22Rv1 (cell line): ENCODE measurements at regions not wholly inside any gene's neighbourhood (a gene's known extent, or its start where the extent isn't known, plus 50 kb on each side); places are given as distances from the start of the nearest gene placed in this dataset.

Experiments used
- H3K27ac ChIP-seq: fragments of 450-650 bp; 2 replicates; pipeline ENCODE4 v1.5.1; 2017
- CTCF ChIP-seq: fragments of 450-650 bp; IDR thresholded peaks from 2 replicates; pipeline ENCODE4 v1.5.1; 2017; ENCODE audit warnings: mild to moderate bottlenecking
- ZFX ChIP-seq: fragments of 450-650 bp; IDR thresholded peaks from 2 replicates; pipeline ENCODE4 v1.6.1; 2017; ENCODE audit warnings: antibody characterized with exemption, borderline replicate concordance

- TF ChIP-seq ZFX = no peak
- no peak for TF ChIP-seq CTCF
- no peak overlapping the region for H3K27ac ChIP-seq
These were observed 556.6 kb upstream of the CDH4 start for GRCh38 chr20:60695226-60696000.

DNA sequence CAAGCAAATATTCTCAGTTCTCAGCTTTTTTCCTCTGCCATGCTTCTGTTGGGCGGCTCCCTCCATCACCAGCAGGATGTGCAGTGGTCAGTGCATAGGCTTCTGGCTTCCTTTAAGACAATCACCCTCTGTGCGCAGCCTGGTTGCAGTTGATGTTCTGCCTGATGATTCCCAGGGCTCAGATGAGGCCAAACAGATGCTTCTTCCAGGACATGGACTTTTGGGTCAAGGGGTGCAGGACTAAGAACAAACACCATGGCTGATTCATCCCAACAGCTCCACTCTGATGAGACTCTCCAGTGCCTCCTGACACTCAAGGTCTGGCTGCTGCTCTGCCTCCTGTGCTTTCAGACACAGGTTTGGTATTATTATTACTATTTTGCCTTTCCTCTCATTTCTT lies 554.8 kb upstream of the CDH4 start:
- H3K27ac ChIP-seq = no peak overlapping the region
- TF ChIP-seq CTCF (no peak), ZFX (no peak)

DNA sequence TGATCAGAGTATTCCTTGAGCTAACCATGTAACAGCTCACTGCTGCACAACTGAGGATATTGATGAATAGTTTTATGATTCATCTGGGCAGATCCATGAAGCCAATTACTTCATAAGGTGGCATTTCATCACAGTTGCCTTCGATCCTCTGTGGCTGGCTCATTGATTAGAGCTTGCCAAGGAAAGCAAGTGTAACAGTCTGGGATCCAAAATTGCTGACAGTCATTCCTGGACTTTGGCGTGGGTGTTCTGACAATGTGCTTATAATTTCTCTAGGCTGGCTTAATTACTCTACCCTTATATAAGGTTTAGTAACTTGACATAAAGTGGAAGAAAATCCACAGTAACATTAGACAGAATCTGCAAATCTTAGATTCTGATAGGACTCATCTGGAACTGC lies 551.3 kb upstream of the CDH4 start:
- no peak for TF ChIP-seq ZFX
- no peak for TF ChIP-seq CTCF
- H3K27ac ChIP-seq = no peak overlapping the region

- H3K27ac ChIP-seq = no peak overlapping the region
- TF ChIP-seq CTCF = no peak
- TF ChIP-seq ZFX = no peak
These were observed 547.9 kb upstream of the CDH4 start for GRCh38 chr20:60704147-60704546.

DNA sequence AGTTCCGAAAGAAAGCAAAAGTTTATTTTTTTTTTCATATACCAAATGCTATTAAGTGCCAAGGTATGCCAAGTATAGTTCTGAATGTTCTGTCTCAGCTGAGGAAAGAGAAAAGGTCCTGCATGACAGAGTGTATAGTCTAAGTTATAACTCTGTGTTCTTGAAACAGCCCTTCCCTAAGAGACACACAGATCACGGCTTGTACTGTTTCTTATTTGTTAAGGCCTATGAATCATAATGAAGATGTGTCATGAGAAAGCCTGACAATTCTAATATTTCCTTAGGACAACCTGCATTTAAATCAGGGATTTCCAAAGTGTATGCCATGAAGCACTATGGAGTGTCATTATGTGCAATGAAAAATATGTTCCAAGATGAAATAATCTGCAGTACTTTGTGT lies 538.7 kb upstream of the CDH4 start:
- H3K27ac ChIP-seq = no peak overlapping the region
- no peak for TF ChIP-seq ZFX
- no peak for TF ChIP-seq CTCF

DNA sequence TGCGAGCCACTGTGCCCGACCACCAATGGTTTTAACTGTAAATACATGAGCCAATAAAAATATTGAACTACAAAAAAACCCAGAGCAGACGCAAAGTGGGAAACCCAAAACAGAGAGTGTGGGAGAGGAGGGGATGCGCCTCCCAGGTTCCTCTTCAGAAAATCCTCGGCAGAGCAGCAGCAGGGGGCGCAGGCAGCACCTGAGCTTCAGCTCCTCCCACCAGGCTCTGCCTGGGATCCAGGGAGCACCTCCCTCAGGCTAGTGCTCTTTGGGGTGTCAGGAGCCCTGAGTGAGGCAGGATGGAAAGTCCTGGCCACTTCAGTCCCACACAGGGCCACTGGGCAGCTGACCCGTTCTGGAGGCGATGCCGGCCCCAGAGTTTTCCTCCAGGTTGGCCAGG lies 536.9 kb upstream of the CDH4 start:
- TF ChIP-seq ZFX (no peak), CTCF (peak; percentile 51)
- H3K27ac ChIP-seq = no peak overlapping the region

DNA sequence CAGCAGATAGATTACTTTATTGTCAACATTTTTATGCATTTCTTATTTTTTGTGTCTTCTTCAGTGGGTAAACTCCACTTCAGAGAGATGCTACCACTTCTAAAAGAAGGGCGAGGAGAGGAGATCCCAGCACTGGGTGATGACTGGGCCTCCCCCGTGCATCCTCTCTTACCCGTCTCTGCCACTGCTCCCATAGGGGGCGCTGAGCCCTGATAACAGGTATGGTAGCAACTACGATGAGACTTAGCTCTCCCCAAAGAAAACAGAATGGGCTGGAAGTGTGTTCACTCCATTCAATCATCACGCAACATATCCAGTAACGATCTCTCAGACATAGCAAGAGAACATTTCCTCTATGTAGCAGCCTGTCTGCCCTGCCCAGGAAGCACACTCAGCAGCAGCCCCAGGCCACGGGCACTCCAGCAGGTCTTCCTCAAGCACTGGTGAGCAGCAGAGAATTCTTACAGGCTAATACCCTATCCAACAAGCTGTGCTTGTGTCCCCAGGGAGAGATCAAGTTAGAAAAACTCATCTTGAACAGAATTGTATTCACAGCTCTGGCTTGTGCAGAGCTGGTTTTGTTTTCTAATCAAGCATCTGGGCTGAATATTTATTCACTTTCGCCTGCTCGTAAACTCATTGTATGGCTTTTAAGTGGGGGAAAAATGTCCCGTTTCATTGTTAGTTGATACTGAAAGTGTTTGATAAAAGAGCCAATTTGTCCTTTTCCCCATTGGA lies 533.1 kb upstream of the CDH4 start:
- TF ChIP-seq CTCF = peak; percentile 64
- no peak for TF ChIP-seq ZFX
- H3K27ac ChIP-seq = no peak overlapping the region
